ENCODE measurements at regions not wholly inside any gene's neighbourhood (a gene's known extent, or its start where the extent isn't known, plus 50 kb on each side); places are given as distances from the start of the nearest gene placed in this dataset.

- TF ChIP-seq, protein P1, sequence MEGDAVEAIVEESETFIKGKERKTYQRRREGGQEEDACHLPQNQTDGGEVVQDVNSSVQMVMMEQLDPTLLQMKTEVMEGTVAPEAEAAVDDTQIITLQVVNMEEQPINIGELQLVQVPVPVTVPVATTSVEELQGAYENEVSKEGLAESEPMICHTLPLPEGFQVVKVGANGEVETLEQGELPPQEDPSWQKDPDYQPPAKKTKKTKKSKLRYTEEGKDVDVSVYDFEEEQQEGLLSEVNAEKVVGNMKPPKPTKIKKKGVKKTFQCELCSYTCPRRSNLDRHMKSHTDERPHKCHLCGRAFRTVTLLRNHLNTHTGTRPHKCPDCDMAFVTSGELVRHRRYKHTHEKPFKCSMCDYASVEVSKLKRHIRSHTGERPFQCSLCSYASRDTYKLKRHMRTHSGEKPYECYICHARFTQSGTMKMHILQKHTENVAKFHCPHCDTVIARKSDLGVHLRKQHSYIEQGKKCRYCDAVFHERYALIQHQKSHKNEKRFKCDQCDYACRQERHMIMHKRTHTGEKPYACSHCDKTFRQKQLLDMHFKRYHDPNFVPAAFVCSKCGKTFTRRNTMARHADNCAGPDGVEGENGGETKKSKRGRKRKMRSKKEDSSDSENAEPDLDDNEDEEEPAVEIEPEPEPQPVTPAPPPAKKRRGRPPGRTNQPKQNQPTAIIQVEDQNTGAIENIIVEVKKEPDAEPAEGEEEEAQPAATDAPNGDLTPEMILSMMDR (optimal IDR thresholded peaks at IDR 0.05 in 1 of 3, IDR thresholded peaks at IDR 0.05 in 1 of 3, conservative IDR thresholded peaks at IDR 0.05 in 1 of 3; ENCODE audit: extremely low read depth in 1 of 3, insufficient read depth in 2 of 3, low read length in 3 of 3) = no peak
- TF ChIP-seq EZH2 (IDR thresholded peaks at IDR 0.05; ENCODE audit: low read length) = no peak
These were observed 756.4 kb downstream of the C12orf50 start for GRCh38 chr12:87272851-87273250.

Data from keratinocyte (primary cell).